Left lobe of liver (tissue), 2 donors: ENCODE measurements at regions not wholly inside any gene's neighbourhood (a gene's known extent, or its start where the extent isn't known, plus 50 kb on each side); places are given as distances from the start of the nearest gene placed in this dataset.
"Not testable (repeated sequence)": the region's sequence is repeated elsewhere in the genome, so short reads cannot be mapped to it uniquely, and the experiment has no call there.

Experiments used
- ATAC-seq: fragments of 200-7000 bp; cut with Tn5 transposase; one replicate; pipeline ENCODE4 v1.9.1; 2020; ENCODE audit warnings: mild to moderate bottlenecking, moderate library complexity
- DNase-seq: peaks from one replicate; pipeline ENCODE4 v3.0.0-alpha.2; 2020; ENCODE audit warnings: low spot score
- donor health status: DM: no; HTN: no; CAD: no; lungs with moderate emphysema.
- donor health status: DM: no; HTN: yes; CAD: no.

GRCh38 chr4:138861135-138861534, 154.4 kb upstream of the NOCT start:
- no peak for DNase-seq
- no peak for ATAC-seq

- ATAC-seq, DNase-seq: not testable (repeated sequence)
Measured at GRCh38 chr4:138860357-138860756, 155.2 kb upstream of the NOCT start.

- DNase-seq, result no peak
- ATAC-seq, result no peak
Measured at GRCh38 chr4:138859254-138859653, 156.3 kb upstream of the NOCT start.

GRCh38 chr4:138858419-138858818, 157.2 kb upstream of the NOCT start:
- no peak for DNase-seq
- ATAC-seq, result no peak

GRCh38 chr4:138857416-138857815, 158.2 kb upstream of the NOCT start:
- DNase-seq (no peak), ATAC-seq (no peak)

GRCh38 chr4:138852681-138853080, 162.9 kb upstream of the NOCT start:
- DNase-seq (no peak), ATAC-seq (no peak)

- no peak for DNase-seq
Measured at GRCh38 chr4:138851391-138852335, 163.9 kb upstream of the NOCT start.

GRCh38 chr4:138845664-138846063, 169.9 kb upstream of the NOCT start:
- no peak for DNase-seq
- ATAC-seq, result no peak

More at GRCh38 chr4:138851391-138852335, 163.9 kb upstream of the NOCT start:
- no peak for ATAC-seq

- ATAC-seq (no peak), DNase-seq (no peak)
Measured at GRCh38 chr4:138845054-138845453, 170.5 kb upstream of the NOCT start.

- DNase-seq (no peak), ATAC-seq (no peak)
Measured at GRCh38 chr4:138843616-138844015, 172.0 kb upstream of the NOCT start.

- no peak for ATAC-seq
- no peak for DNase-seq
Measured at GRCh38 chr4:138841343-138841742, 174.2 kb upstream of the NOCT start.

- no peak for ATAC-seq
- DNase-seq, result no peak
Measured at GRCh38 chr4:138838251-138838650, 177.3 kb upstream of the NOCT start.

GRCh38 chr4:138835832-138836533, 179.6 kb upstream of the NOCT start:
- DNase-seq (peak; percentile 65), ATAC-seq (peak; percentile 90)

- ATAC-seq (no peak), DNase-seq (no peak)
Measured at GRCh38 chr4:138833974-138834373, 181.6 kb upstream of the NOCT start.

- ATAC-seq (no peak), DNase-seq (no peak)
Measured at GRCh38 chr4:138832563-138832962, 183.0 kb upstream of the NOCT start.

GRCh38 chr4:138831948-138832347, 183.6 kb upstream of the NOCT start:
- DNase-seq (no peak), ATAC-seq (no peak)

- no peak for DNase-seq
- no peak for ATAC-seq
Measured at GRCh38 chr4:138828926-138829325, 186.7 kb upstream of the NOCT start.

- DNase-seq, result no peak
- no peak for ATAC-seq
Measured at GRCh38 chr4:138826754-138827153, 188.8 kb upstream of the NOCT start.

GRCh38 chr4:138826322-138826721, 189.3 kb upstream of the NOCT start:
- DNase-seq (no peak), ATAC-seq (no peak)

GRCh38 chr4:138821331-138821730, 194.2 kb upstream of the NOCT start:
- ATAC-seq (no peak), DNase-seq (no peak)

- DNase-seq (no peak), ATAC-seq (no peak)
Measured at GRCh38 chr4:138816875-138817274, 198.7 kb upstream of the NOCT start.

GRCh38 chr4:138815811-138816210, 199.8 kb upstream of the NOCT start:
- no peak for ATAC-seq
- DNase-seq, result no peak
